ENCODE measurements at regions not wholly inside any gene's neighbourhood (a gene's known extent, or its start where the extent isn't known, plus 50 kb on each side); places are given as distances from the start of the nearest gene placed in this dataset.

GRCh38 chr5:40412771-40413170 lies 266.9 kb upstream of the PTGER4 start:
- DNase-seq (ENCODE audit: low read depth), result no peak
- TF ChIP-seq, protein P1, sequence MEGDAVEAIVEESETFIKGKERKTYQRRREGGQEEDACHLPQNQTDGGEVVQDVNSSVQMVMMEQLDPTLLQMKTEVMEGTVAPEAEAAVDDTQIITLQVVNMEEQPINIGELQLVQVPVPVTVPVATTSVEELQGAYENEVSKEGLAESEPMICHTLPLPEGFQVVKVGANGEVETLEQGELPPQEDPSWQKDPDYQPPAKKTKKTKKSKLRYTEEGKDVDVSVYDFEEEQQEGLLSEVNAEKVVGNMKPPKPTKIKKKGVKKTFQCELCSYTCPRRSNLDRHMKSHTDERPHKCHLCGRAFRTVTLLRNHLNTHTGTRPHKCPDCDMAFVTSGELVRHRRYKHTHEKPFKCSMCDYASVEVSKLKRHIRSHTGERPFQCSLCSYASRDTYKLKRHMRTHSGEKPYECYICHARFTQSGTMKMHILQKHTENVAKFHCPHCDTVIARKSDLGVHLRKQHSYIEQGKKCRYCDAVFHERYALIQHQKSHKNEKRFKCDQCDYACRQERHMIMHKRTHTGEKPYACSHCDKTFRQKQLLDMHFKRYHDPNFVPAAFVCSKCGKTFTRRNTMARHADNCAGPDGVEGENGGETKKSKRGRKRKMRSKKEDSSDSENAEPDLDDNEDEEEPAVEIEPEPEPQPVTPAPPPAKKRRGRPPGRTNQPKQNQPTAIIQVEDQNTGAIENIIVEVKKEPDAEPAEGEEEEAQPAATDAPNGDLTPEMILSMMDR (conservative IDR thresholded peaks at IDR 0.05; ENCODE audit: low read depth, low read length), result no peak
- H3K4me3 ChIP-seq (ENCODE audit: low read depth, low read length), result no peak overlapping the region

GRCh38 chr5:40410964-40411635 lies 268.6 kb upstream of the PTGER4 start:
- DNase-seq (ENCODE audit: low read depth), result peak; percentile 87
- H3K4me3 ChIP-seq (ENCODE audit: low read depth, low read length), result no peak overlapping the region
- TF ChIP-seq, protein P1 (conservative IDR thresholded peaks at IDR 0.05; ENCODE audit: low read depth, low read length), result no peak

DNA sequence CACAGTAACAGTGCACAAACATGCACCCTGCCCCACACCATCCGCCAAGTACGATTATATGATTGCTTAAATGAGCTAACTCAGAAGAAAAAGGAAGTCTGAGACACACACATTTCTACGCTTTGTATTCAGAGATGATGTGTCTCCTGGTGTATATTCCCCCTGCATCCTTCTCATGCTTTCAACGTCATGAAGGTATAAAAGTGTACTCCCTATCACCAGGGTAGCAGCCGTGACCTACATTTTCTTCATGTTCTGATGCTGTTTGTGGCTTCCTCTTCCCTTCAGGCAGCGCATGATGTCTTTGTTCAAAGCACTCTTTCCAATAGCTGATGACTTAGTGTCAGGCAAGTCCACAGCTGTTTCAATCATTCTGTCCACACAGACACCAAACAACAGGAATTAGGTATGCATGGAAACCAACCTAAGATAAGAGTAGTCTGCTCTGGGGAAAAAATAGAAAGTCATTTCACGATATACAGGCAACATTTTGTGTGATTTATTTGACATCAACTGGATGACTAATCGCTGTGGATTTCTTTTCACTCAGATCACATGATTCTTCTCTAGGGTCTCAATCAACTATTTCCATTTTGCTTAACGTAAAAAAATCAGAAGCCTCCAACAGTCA lies 269.4 kb upstream of the PTGER4 start:
- no peak overlapping the region for H3K4me3 ChIP-seq (ENCODE audit: low read depth, low read length)
- TF ChIP-seq, protein P1 (conservative IDR thresholded peaks at IDR 0.05; ENCODE audit: low read depth, low read length), result no peak
- DNase-seq (ENCODE audit: low read depth), result peak; percentile 93

GRCh38 chr5:40409601-40410000 lies 270.1 kb upstream of the PTGER4 start:
- TF ChIP-seq, protein P1 (conservative IDR thresholded peaks at IDR 0.05; ENCODE audit: low read depth, low read length), result no peak
- no peak overlapping the region for H3K4me3 ChIP-seq (ENCODE audit: low read depth, low read length)
- DNase-seq (ENCODE audit: low read depth), result no peak

DNA sequence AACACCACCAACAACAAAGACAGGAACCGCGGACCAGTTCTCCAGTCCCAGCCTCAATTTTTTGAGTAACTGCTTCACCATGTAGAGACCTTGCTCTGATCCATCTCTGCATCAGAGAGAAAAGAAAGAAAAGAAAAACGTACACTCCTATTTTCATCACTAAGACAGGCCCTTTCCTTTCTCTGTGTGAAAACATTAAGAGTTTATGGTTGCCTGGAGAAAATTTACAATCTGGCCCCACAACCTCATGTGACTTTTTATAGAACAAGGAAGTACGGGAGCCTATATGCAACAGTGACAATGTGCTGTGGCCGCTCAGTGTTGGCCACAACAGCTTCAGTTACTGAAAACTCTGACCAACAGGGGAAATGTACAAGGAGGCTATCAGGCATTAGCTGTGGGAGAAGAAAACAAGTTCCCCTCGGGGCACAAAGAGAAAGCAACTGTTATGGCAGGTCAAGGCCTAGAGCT lies 272.9 kb upstream of the PTGER4 start:
- no peak for DNase-seq (ENCODE audit: low read depth)
- TF ChIP-seq, protein P1 (conservative IDR thresholded peaks at IDR 0.05; ENCODE audit: low read depth, low read length), result no peak
- no peak overlapping the region for H3K4me3 ChIP-seq (ENCODE audit: low read depth, low read length)

- peak; percentile 50 for DNase-seq (ENCODE audit: low read depth)
Measured at GRCh38 chr5:40405996-40406740, 273.5 kb upstream of the PTGER4 start.

More at GRCh38 chr5:40405996-40406740, 273.5 kb upstream of the PTGER4 start:
- H3K4me3 ChIP-seq (ENCODE audit: low read depth, low read length), result no peak overlapping the region
- TF ChIP-seq, protein P1 (conservative IDR thresholded peaks at IDR 0.05; ENCODE audit: low read depth, low read length), result no peak

Measured in choroid plexus epithelial cell (primary cell).